ENCODE measurements at regions not wholly inside any gene's neighbourhood (a gene's known extent, or its start where the extent isn't known, plus 50 kb on each side); places are given as distances from the start of the nearest gene placed in this dataset.
"Not testable (repeated sequence)": the region's sequence is repeated elsewhere in the genome, so short reads cannot be mapped to it uniquely, and the experiment has no call there.

DNA sequence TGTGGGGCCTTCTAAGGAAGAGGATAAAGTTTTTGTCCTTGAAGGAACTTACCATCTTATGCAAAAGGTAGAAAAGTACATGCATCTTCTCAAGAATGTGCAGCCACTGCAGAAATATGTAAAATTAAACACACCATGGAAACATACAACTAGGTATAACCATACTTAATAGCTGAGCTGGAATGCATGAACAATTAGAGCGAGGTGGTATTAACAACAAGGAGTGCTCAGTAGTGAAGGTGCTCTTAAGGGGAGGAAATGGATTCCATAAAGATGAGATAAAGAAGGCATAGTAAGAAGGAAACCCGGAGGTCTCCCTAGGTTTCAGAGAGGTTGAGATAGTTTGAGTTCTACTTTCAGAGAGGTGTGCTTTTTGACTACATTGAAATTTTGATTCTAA, 415.9 kb downstream of the NDFIP2 start:
- Histone ChIP-seq H3K27me3 (ENCODE audit: control insufficient read depth in 4 of 4, insufficient read depth in 4 of 4, low read length in 3 of 4) (no peaks in the 10 kb centered on the region), H3K27ac (ENCODE audit: low read depth in 1 of 2, low read length in 2 of 2) (no peak overlapping the region), H3K9me3 (ENCODE audit: control insufficient read depth in 4 of 4, low read length in 3 of 4) (no peaks in the 10 kb centered on the region), H3K4me3 (ENCODE audit: low read depth in 1 of 3, low read length in 3 of 3) (no peak overlapping the region), H3K9ac (ENCODE audit: low read depth in 1 of 2, low read length in 2 of 2) (no peak overlapping the region), H3K4me1 (ENCODE audit: control insufficient read depth in 4 of 4, insufficient read depth in 4 of 4, low read length in 3 of 4) (no peaks in the 10 kb centered on the region), H3K36me3 (ENCODE audit: control insufficient read depth in 4 of 4, insufficient read depth in 3 of 4, low read depth in 1 of 4, low read length in 3 of 4) (no peaks in the 10 kb centered on the region)
- 50% methylated on average over 2 of the region's 2 CpGs for WGBS
- TF ChIP-seq TAF1 (conservative IDR thresholded peaks at IDR 0.05) (no peak), SP1 (IDR thresholded peaks at IDR 0.05) (no peak), EGR1 (IDR thresholded peaks at IDR 0.05; ENCODE audit: low read depth in 2 of 2) (no peak), HNF4G (IDR thresholded peaks at IDR 0.05) (no peak), HNF4A (conservative IDR thresholded peaks at IDR 0.05) (no peak), FOXA2 (IDR thresholded peaks at IDR 0.05) (no peak), YY1 (IDR thresholded peaks at IDR 0.05) (no peak), FOXA1 (IDR thresholded peaks at IDR 0.05) (no peak), GABPA (IDR thresholded peaks at IDR 0.05 in 1 of 2, conservative IDR thresholded peaks at IDR 0.05 in 1 of 2) (no peak), RXRA (IDR thresholded peaks at IDR 0.05) (no peak), RAD21 (IDR thresholded peaks at IDR 0.05) (no peak), JUND (IDR thresholded peaks at IDR 0.05) (no peak), NR2F2 (IDR thresholded peaks at IDR 0.05) (no peak)
- TF ChIP-seq, protein P1, sequence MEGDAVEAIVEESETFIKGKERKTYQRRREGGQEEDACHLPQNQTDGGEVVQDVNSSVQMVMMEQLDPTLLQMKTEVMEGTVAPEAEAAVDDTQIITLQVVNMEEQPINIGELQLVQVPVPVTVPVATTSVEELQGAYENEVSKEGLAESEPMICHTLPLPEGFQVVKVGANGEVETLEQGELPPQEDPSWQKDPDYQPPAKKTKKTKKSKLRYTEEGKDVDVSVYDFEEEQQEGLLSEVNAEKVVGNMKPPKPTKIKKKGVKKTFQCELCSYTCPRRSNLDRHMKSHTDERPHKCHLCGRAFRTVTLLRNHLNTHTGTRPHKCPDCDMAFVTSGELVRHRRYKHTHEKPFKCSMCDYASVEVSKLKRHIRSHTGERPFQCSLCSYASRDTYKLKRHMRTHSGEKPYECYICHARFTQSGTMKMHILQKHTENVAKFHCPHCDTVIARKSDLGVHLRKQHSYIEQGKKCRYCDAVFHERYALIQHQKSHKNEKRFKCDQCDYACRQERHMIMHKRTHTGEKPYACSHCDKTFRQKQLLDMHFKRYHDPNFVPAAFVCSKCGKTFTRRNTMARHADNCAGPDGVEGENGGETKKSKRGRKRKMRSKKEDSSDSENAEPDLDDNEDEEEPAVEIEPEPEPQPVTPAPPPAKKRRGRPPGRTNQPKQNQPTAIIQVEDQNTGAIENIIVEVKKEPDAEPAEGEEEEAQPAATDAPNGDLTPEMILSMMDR (IDR thresholded peaks at IDR 0.05; ENCODE audit: low read depth, low read length, missing input control) = no peak
- TF ChIP-seq, protein P2, sequence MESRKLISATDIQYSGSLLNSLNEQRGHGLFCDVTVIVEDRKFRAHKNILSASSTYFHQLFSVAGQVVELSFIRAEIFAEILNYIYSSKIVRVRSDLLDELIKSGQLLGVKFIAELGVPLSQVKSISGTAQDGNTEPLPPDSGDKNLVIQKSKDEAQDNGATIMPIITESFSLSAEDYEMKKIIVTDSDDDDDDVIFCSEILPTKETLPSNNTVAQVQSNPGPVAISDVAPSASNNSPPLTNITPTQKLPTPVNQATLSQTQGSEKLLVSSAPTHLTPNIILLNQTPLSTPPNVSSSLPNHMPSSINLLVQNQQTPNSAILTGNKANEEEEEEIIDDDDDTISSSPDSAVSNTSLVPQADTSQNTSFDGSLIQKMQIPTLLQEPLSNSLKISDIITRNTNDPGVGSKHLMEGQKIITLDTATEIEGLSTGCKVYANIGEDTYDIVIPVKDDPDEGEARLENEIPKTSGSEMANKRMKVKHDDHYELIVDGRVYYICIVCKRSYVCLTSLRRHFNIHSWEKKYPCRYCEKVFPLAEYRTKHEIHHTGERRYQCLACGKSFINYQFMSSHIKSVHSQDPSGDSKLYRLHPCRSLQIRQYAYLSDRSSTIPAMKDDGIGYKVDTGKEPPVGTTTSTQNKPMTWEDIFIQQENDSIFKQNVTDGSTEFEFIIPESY (IDR thresholded peaks at IDR 0.05) = no peak
- TF ChIP-seq, protein P3, sequence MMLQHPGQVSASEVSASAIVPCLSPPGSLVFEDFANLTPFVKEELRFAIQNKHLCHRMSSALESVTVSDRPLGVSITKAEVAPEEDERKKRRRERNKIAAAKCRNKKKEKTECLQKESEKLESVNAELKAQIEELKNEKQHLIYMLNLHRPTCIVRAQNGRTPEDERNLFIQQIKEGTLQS (IDR thresholded peaks at IDR 0.05) = no peak
- DNase-seq (ENCODE audit: low spot score) = no peak

DNA sequence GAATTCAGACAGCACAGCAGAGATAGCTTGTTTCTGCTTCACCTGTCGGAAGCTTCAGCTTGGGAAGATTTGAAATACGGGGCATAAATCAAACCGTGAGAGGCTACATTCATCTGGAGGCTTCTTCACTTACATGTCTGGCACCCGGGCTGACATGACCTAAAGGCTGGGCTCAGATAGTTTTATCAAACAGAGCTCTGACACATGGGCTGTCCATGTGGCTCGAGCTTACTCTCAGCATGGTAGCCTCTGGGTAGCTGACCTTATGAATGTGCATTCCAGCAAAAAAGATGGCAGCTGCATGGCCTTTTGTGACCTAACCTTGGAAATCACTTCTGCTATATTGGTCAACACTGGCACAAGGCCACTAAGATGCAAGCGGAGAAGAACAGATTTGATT, 414.5 kb downstream of the NDFIP2 start:
- Histone ChIP-seq H3K27me3 (ENCODE audit: control insufficient read depth in 4 of 4, insufficient read depth in 4 of 4, low read length in 3 of 4) (no peaks in the 10 kb centered on the region), H3K36me3 (ENCODE audit: control insufficient read depth in 4 of 4, insufficient read depth in 3 of 4, low read depth in 1 of 4, low read length in 3 of 4) (no peaks in the 10 kb centered on the region), H3K9ac (ENCODE audit: low read depth in 1 of 2, low read length in 2 of 2) (no peak overlapping the region), H3K9me3 (ENCODE audit: control insufficient read depth in 4 of 4, low read length in 3 of 4) (no peaks in the 10 kb centered on the region), H3K4me3 (ENCODE audit: low read depth in 1 of 3, low read length in 3 of 3) (no peak overlapping the region), H3K27ac (ENCODE audit: low read depth in 1 of 2, low read length in 2 of 2) (no peak overlapping the region), H3K4me1 (ENCODE audit: control insufficient read depth in 4 of 4, insufficient read depth in 4 of 4, low read length in 3 of 4) (no peaks in the 10 kb centered on the region)
- TF ChIP-seq GABPA (IDR thresholded peaks at IDR 0.05 in 1 of 2, conservative IDR thresholded peaks at IDR 0.05 in 1 of 2) (no peak), FOXA2 (IDR thresholded peaks at IDR 0.05) (no peak), HNF4G (IDR thresholded peaks at IDR 0.05) (no peak)
- TF ChIP-seq, protein P1 (IDR thresholded peaks at IDR 0.05; ENCODE audit: low read depth, low read length, missing input control) = no peak
- 89% methylated on average over 6 of the region's 6 CpGs for WGBS
- no peak for DNase-seq (ENCODE audit: low spot score)

DNA sequence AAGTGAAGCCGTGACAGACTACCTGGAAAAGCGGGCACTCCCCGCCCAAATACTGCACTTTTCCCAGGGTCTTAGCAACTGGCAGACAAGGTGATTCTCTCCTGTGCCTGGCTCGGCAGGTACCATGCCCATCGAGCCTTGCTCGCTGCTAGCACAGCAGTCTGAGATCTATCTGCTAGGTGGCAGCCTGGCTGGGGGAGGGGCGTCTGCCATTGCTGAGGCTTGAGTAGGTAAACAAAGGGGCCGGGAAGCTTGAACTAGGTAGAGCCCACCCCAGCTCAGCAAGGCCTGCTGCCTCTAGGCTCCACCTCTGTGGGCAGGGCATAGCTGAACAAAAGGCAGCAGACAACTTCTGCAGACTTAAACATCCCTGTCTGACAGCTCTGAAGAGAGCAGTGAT, 406.3 kb downstream of the NDFIP2 start:
- WGBS = 75% methylated on average over 8 of the region's 8 CpGs
- H3K4me3 ChIP-seq (ENCODE audit: low read depth in 1 of 3, low read length in 3 of 3); H3K4me1 ChIP-seq (ENCODE audit: control insufficient read depth in 4 of 4, insufficient read depth in 4 of 4, low read length in 3 of 4); DNase-seq (ENCODE audit: low spot score); H3K36me3 ChIP-seq (ENCODE audit: control insufficient read depth in 4 of 4, insufficient read depth in 3 of 4, low read depth in 1 of 4, low read length in 3 of 4); H3K27ac ChIP-seq (ENCODE audit: low read depth in 1 of 2, low read length in 2 of 2); H3K27me3 ChIP-seq (ENCODE audit: control insufficient read depth in 4 of 4, insufficient read depth in 4 of 4, low read length in 3 of 4); H3K9me3 ChIP-seq (ENCODE audit: control insufficient read depth in 4 of 4, low read length in 3 of 4); H3K9ac ChIP-seq (ENCODE audit: low read depth in 1 of 2, low read length in 2 of 2): not testable (repeated sequence)

Measured in liver (tissue), 8 donors.